ENCODE measurements at regions not wholly inside any gene's neighbourhood (a gene's known extent, or its start where the extent isn't known, plus 50 kb on each side); places are given as distances from the start of the nearest gene placed in this dataset.

DNA sequence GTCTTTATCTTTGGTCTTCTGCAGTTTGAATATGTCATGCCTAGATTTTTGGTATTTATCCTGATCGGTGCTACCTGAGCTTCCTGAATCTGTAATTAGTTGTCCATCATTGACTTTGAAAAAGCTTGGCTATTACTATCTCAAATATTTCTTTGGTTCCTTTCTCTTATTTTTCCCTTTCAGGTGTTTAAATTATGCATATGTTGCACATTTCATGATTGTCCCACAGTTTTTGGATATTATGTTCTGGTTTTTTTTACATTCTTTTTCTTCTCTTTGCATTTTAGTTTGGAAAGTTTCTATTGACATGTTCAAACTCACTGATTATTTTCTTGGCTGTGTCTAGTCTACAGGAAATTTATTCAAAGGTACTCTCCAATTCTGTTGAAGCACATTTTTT, 840.3 kb upstream of the LRRC4C start:
- no peak for TF ChIP-seq POLR2AphosphoS5 (IDR thresholded peaks at IDR 0.05; ENCODE audit: low read depth, low read length)
- no peak for TF ChIP-seq POLR2A (IDR thresholded peaks at IDR 0.05; ENCODE audit: low read depth, low read length)
- TF ChIP-seq TAF1 (IDR thresholded peaks at IDR 0.05; ENCODE audit: low read depth, low read length): no peak
- TF ChIP-seq POU2F2 (IDR thresholded peaks at IDR 0.05; ENCODE audit: low read depth, low read length): no peak

All from GM12891 (cell line).